ENCODE measurements at regions not wholly inside any gene's neighbourhood (a gene's known extent, or its start where the extent isn't known, plus 50 kb on each side); places are given as distances from the start of the nearest gene placed in this dataset.

DNA sequence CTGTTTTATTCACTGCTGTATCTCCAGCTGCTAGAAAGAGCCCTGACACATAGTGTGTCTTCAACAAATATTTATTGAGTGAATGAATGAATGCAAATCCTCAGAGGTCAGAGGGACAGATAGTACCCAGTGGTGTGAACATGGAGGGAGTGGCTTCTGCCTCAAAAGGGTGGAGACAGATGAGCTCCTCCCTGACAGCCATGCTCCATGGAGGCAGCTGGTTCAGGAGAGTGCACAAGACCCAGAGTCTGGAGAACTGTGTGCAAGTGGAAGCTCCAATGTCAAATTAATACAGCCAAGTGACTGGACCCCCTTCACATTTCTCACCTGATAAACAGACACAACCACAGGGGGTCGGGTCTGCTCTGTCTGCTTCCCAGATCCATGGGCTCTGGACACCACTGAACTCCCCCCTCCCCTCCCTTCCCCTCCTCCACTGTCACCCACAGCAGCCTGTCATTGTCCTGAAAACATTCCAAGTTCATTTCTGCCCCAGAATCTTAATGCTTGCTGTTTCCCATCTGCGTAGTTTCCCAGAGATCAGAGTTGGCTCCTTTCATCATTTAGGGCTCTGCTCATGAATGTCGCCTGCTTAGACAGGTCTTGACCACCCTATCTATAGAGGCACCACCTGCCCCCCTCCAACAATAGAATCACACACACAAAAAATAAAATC is 312.9 kb upstream of the PODXL start:
- TF ChIP-seq, protein P1, sequence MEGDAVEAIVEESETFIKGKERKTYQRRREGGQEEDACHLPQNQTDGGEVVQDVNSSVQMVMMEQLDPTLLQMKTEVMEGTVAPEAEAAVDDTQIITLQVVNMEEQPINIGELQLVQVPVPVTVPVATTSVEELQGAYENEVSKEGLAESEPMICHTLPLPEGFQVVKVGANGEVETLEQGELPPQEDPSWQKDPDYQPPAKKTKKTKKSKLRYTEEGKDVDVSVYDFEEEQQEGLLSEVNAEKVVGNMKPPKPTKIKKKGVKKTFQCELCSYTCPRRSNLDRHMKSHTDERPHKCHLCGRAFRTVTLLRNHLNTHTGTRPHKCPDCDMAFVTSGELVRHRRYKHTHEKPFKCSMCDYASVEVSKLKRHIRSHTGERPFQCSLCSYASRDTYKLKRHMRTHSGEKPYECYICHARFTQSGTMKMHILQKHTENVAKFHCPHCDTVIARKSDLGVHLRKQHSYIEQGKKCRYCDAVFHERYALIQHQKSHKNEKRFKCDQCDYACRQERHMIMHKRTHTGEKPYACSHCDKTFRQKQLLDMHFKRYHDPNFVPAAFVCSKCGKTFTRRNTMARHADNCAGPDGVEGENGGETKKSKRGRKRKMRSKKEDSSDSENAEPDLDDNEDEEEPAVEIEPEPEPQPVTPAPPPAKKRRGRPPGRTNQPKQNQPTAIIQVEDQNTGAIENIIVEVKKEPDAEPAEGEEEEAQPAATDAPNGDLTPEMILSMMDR (IDR thresholded peaks at IDR 0.05; ENCODE audit: borderline replicate concordance, extremely low read depth, low read length, poor library complexity, severe bottlenecking) = no peak
- TF ChIP-seq EZH2 (IDR thresholded peaks at IDR 0.05; ENCODE audit: borderline replicate concordance, low read depth, low read length, severe bottlenecking) = no peak
